Smooth muscle cell (in vitro differentiated cells): ENCODE measurements at regions not wholly inside any gene's neighbourhood (a gene's known extent, or its start where the extent isn't known, plus 50 kb on each side); places are given as distances from the start of the nearest gene placed in this dataset.

Source experiments
- DNase-seq: peaks from one replicate; lab custom pipeline; 2025; ENCODE audit not compliant: unreplicated experiment; lab: John Stamatoyannopoulos, UW
- H2AFZ ChIP-seq: fragments of 200-600 bp; sonication (generic); 2 replicates; pipeline ENCODE4 v1.6.0; 2016; ENCODE audit warnings: antibody characterized with exemption, low read depth, mild to moderate bottlenecking
- H3F3A ChIP-seq: fragments of 200-600 bp; sonication (generic); 2 replicates; pipeline ENCODE4 v1.6.0; 2017; ENCODE audit warnings: antibody characterized with exemption, low read depth
- H3K27ac ChIP-seq: fragments of 200-600 bp; sonication (generic); 2 replicates; pipeline ENCODE4 v1.5.1; 2016; ENCODE audit warnings: low read depth, mild to moderate bottlenecking
- H3K27me3 ChIP-seq: fragments of 200-600 bp; sonication (generic); 2 replicates; pipeline ENCODE4 v1.6.1; 2016; ENCODE audit warnings: low read depth, mild to moderate bottlenecking
- H3K36me3 ChIP-seq: fragments of 200-600 bp; sonication (generic); 2 replicates; pipeline ENCODE4 v1.5.1; 2016; ENCODE audit warnings: low read depth
- H3K4me1 ChIP-seq: fragments of 200-600 bp; sonication (generic); 2 replicates; pipeline ENCODE4 v1.5.1; 2016; ENCODE audit warnings: low read depth
- H3K4me2 ChIP-seq: fragments of 200-600 bp; sonication (generic); 2 replicates; pipeline ENCODE4 v1.6.0; 2016; ENCODE audit warnings: mild to moderate bottlenecking
- H3K4me3 ChIP-seq: fragments of 200-600 bp; sonication (generic); 2 replicates; pipeline ENCODE4 v1.5.1; 2016; ENCODE audit warnings: mild to moderate bottlenecking
- H3K79me2 ChIP-seq: fragments of 200-600 bp; sonication (generic); 2 replicates; pipeline ENCODE4 v1.6.0; 2016; ENCODE audit warnings: low read depth, mild to moderate bottlenecking
- H3K9ac ChIP-seq: fragments of 200-600 bp; sonication (generic); 2 replicates; pipeline ENCODE4 v1.6.0; 2016; ENCODE audit warnings: low read depth
- H3K9me3 ChIP-seq: fragments of 200-600 bp; sonication (generic); replicated peaks from 2 replicates; pipeline ENCODE4 v1.5.1; 2016; ENCODE audit warnings: low read depth
- H4K20me1 ChIP-seq: fragments of 200-600 bp; sonication (generic); 2 replicates; pipeline ENCODE4 v1.6.0; 2016; ENCODE audit warnings: low read depth
- CTCF ChIP-seq: fragments of 200-600 bp; sonication (generic); IDR thresholded peaks from 2 replicates; pipeline ENCODE4 v1.5.1; 2017; ENCODE audit warnings: borderline replicate concordance, mild to moderate bottlenecking, antibody characterized with exemption; ENCODE audit not compliant: insufficient read depth, poor library complexity, severe bottlenecking
- WGBS: methylation state at CpG from one replicate; pipeline ENCODE4 v1.1.7; 2016; ENCODE audit warnings: low lambda C conversion rate; 5-methylcytosine and 5-hydroxymethylcytosine counted together

GRCh38 chr11:116473790-116474346, 298.9 kb downstream of the BUD13 start:
- DNase-seq = no peak
- no peak overlapping the region for H3K4me2 ChIP-seq
- H3K27me3 ChIP-seq = peaks cover 22% of the 10 kb centered on the region
- no peak overlapping the region for H2AFZ ChIP-seq
- no peak overlapping the region for H3K27ac ChIP-seq
- no peaks in the 10 kb centered on the region for H3K79me2 ChIP-seq
- H3F3A ChIP-seq = no peaks in the 10 kb centered on the region
- no peak overlapping the region for H3K4me3 ChIP-seq
- H3K9ac ChIP-seq = no peak overlapping the region
- H3K36me3 ChIP-seq = no peaks in the 10 kb centered on the region
- TF ChIP-seq CTCF = no peak
- no peaks in the 10 kb centered on the region for H3K4me1 ChIP-seq
- 54% methylated on average over 3 of the region's 3 CpGs for WGBS
- no peaks in the 10 kb centered on the region for H4K20me1 ChIP-seq
- no peaks in the 10 kb centered on the region for H3K9me3 ChIP-seq

- 40% methylated on average over 1 of the region's 1 CpG for WGBS
- H3K36me3 ChIP-seq = no peaks in the 10 kb centered on the region
- H3K9me3 ChIP-seq = no peaks in the 10 kb centered on the region
- no peak overlapping the region for H3K4me3 ChIP-seq
- no peak for TF ChIP-seq CTCF
- no peaks in the 10 kb centered on the region for H3F3A ChIP-seq
- H3K9ac ChIP-seq = no peak overlapping the region
- H3K27me3 ChIP-seq = peaks cover 19% of the 10 kb centered on the region
- H2AFZ ChIP-seq = no peak overlapping the region
- H3K27ac ChIP-seq = peak overlapping the region; percentile 57
- DNase-seq = no peak
- H3K79me2 ChIP-seq = no peaks in the 10 kb centered on the region
- no peak overlapping the region for H3K4me2 ChIP-seq
- no peaks in the 10 kb centered on the region for H3K4me1 ChIP-seq
- H4K20me1 ChIP-seq = no peaks in the 10 kb centered on the region
Observed at GRCh38 chr11:116473206-116473769, 299.5 kb downstream of the BUD13 start.

GRCh38 chr11:116472651-116473050, 300.1 kb downstream of the BUD13 start:
- WGBS = 57% methylated on average over 1 of the region's 1 CpG
- Histone ChIP-seq H3K36me3 (no peaks in the 10 kb centered on the region), H3K27me3 (peaks cover 22% of the 10 kb centered on the region), H3K9me3 (no peaks in the 10 kb centered on the region), H3K4me2 (no peak overlapping the region), H3K9ac (no peak overlapping the region), H3K27ac (peak overlapping the region; percentile 57), H2AFZ (no peak overlapping the region), H3F3A (no peaks in the 10 kb centered on the region), H4K20me1 (no peaks in the 10 kb centered on the region), H3K4me3 (no peak overlapping the region), H3K79me2 (no peaks in the 10 kb centered on the region), H3K4me1 (no peaks in the 10 kb centered on the region)
- TF ChIP-seq CTCF = no peak
- DNase-seq = no peak
